H1 (cell line): ENCODE measurements at regions not wholly inside any gene's neighbourhood (a gene's known extent, or its start where the extent isn't known, plus 50 kb on each side); places are given as distances from the start of the nearest gene placed in this dataset.

Experiments
- CTCF ChIA-PET: fragments of 300-600 bp; sonication (Branson Sonifier 250); formaldehyde crosslinking; loops from one replicate; lab custom pipeline; 2021; ENCODE audit not compliant: partially characterized antibody; lab: Charles Lee
- POLR2A ChIA-PET: fragments of 300-600 bp; sonication (Branson Sonifier 250); formaldehyde crosslinking; loops from one replicate; lab custom pipeline; 2021; ENCODE audit warnings: inconsistent platforms; ENCODE audit not compliant: partially characterized antibody; lab: Charles Lee
- DNase-seq, 2 experiments: peaks; one replicate each; pipeline versions ENCODE4 v3.0.0 to v3.0.0-alpha.2; 2010 to 2022; ENCODE audit warnings: low spot score in 2 of 2, low read depth in 1 of 2, mixed read lengths in 1 of 2
- FAIRE-seq: peaks from 2 replicates; lab custom pipeline; 2011; peaks lifted over from hg19 to GRCh38; lab: Jason Lieb, UNC
- H2AFZ ChIP-seq: 2 replicates; pipeline ENCODE4 v1.8.1; 2012; ENCODE audit warnings: low read length, inconsistent platforms
- H2AK5ac ChIP-seq: 2 replicates; pipeline ENCODE4 v1.6.1; 2013; ENCODE audit warnings: low read depth, low read length
- H2BK120ac ChIP-seq: replicated peaks from 2 replicates; pipeline ENCODE3; 2013; ENCODE audit warnings: low read depth, low read length, inconsistent platforms
- H2BK12ac ChIP-seq: 2 replicates; pipeline ENCODE4 v1.6.1; 2013; ENCODE audit warnings: low read depth, low read length
- H2BK15ac ChIP-seq: 2 replicates; pipeline ENCODE4 v1.6.1; 2013; ENCODE audit warnings: low read length
- H2BK20ac ChIP-seq: 2 replicates; pipeline ENCODE4 v1.6.1; 2013; ENCODE audit warnings: low read length
- H2BK5ac ChIP-seq: 2 replicates; pipeline ENCODE4 v1.6.1; 2013; ENCODE audit warnings: low read depth, low read length
- H3K14ac ChIP-seq: 2 replicates; pipeline ENCODE4 v1.6.1; 2013; ENCODE audit warnings: inconsistent platforms; ENCODE audit not compliant: insufficient read length
- H3K18ac ChIP-seq: 2 replicates; pipeline ENCODE4 v1.6.1; 2013; ENCODE audit warnings: low read length; ENCODE audit errors: extremely low read depth
- H3K23ac ChIP-seq: 2 replicates; pipeline ENCODE4 v1.6.1; 2013; ENCODE audit warnings: inconsistent platforms; ENCODE audit not compliant: insufficient read length
- H3K23me2 ChIP-seq: 2 replicates; pipeline ENCODE4 v1.6.1; 2013; ENCODE audit warnings: low read depth, low read length
- H3K27ac ChIP-seq: 2 replicates; pipeline ENCODE4 v1.6.1; 2011; ENCODE audit warnings: low read depth, low read length, inconsistent platforms
- H3K27me3 ChIP-seq, 4 experiments: replicated peaks in 1 of 4; 1 replicate in 1 of 4; 2 replicates in 3 of 4; pipeline versions ENCODE4 v1.6.1 to v1.8.1; 2011 to 2013; ENCODE audit warnings: low read length in 3 of 4, mild to moderate bottlenecking in 3 of 4, inconsistent platforms in 2 of 4, mixed read lengths in 2 of 4, moderate library complexity in 1 of 4; ENCODE audit not compliant: control insufficient read depth in 3 of 4, insufficient read depth in 3 of 4; ENCODE audit errors: extremely low read depth in 1 of 4
- H3K36me3 ChIP-seq, 4 experiments: 2 replicates each; pipeline versions ENCODE4 v1.6.1 to v1.8.1; 2011 to 2013; ENCODE audit warnings: mild to moderate bottlenecking in 4 of 4, low read length in 3 of 4, moderate library complexity in 2 of 4, control low read depth in 1 of 4, inconsistent platforms in 1 of 4; ENCODE audit not compliant: insufficient read depth in 4 of 4, control insufficient read depth in 2 of 4
- H3K4ac ChIP-seq: replicated peaks from 2 replicates; pipeline ENCODE3; 2013; ENCODE audit warnings: low read length, low read depth, mixed read lengths, inconsistent platforms; ENCODE audit not compliant: insufficient read length
- H3K4me1 ChIP-seq, 4 experiments: replicated peaks in 1 of 4; 1 replicate in 1 of 4; 2 replicates in 3 of 4; pipeline versions ENCODE4 v1.6.1 to v1.8.1; 2011 to 2013; ENCODE audit warnings: low read length in 3 of 4, inconsistent platforms in 2 of 4, mixed read lengths in 1 of 4; ENCODE audit not compliant: insufficient read depth in 4 of 4, control insufficient read depth in 3 of 4
- H3K4me2 ChIP-seq, 2 experiments: 2 replicates each; pipeline versions ENCODE4 v1.6.1 to v1.8.1; 2011 to 2013; ENCODE audit warnings: low read depth in 2 of 2, low read length in 2 of 2, control low read depth in 1 of 2, inconsistent platforms in 1 of 2, mild to moderate bottlenecking in 1 of 2; ENCODE audit not compliant: insufficient read depth in 1 of 2
- H3K4me3 ChIP-seq, 4 experiments: fragments of 200-600, 300-600 bp in 1 of 4; sonication (generic), shearing (Covaris generic), sonication (Bioruptor Twin) in 1 of 4; 2 replicates each; pipeline versions ENCODE4 v1.5.1 to v1.8.1; 2011 to 2016; ENCODE audit warnings: low read length in 4 of 4, low read depth in 3 of 4, control low read depth in 2 of 4, inconsistent platforms in 2 of 4, mild to moderate bottlenecking in 2 of 4, mixed read lengths in 1 of 4, moderate library complexity in 1 of 4; ENCODE audit not compliant: insufficient read depth in 2 of 4; ENCODE audit errors: extremely low read depth in 1 of 4
- H3K56ac ChIP-seq: replicated peaks from 2 replicates; pipeline ENCODE3; 2013; ENCODE audit warnings: low read depth, mild to moderate bottlenecking, mixed read lengths, low read length, inconsistent platforms; ENCODE audit not compliant: insufficient read length
- H3K79me1 ChIP-seq: 2 replicates; pipeline ENCODE4 v1.6.1; 2013; ENCODE audit warnings: low read depth, low read length, control low read depth
- H3K79me2 ChIP-seq, 2 experiments: 2 replicates each; pipeline versions ENCODE4 v1.6.1 to v1.8.1; 2012 to 2013; ENCODE audit warnings: low read length in 2 of 2, mild to moderate bottlenecking in 2 of 2, inconsistent platforms in 1 of 2; ENCODE audit not compliant: insufficient read depth in 2 of 2, control insufficient read depth in 1 of 2
- H3K9ac ChIP-seq, 4 experiments: replicated peaks in 1 of 4; 1 replicate in 1 of 4; 2 replicates in 3 of 4; pipeline versions ENCODE4 v1.6.1 to v1.8.1; 2011 to 2013; ENCODE audit warnings: low read depth in 3 of 4, low read length in 3 of 4, control low read depth in 2 of 4, mild to moderate bottlenecking in 2 of 4, moderate library complexity in 2 of 4, inconsistent platforms in 1 of 4; ENCODE audit errors: extremely low read depth in 1 of 4
- H3K9me3 ChIP-seq, 2 experiments: 2 replicates each; pipeline versions ENCODE4 v1.6.1 to v1.8.1; 2012 to 2013; ENCODE audit warnings: mild to moderate bottlenecking in 2 of 2, moderate library complexity in 2 of 2, control low read depth in 1 of 2, inconsistent platforms in 1 of 2, low read depth in 1 of 2, low read length in 1 of 2, mixed read lengths in 1 of 2; ENCODE audit not compliant: insufficient read depth in 2 of 2
- H4K20me1 ChIP-seq, 2 experiments: replicated peaks in 1 of 2; 2 replicates each; pipeline versions ENCODE3 to v1.8.1; 2011 to 2013; ENCODE audit warnings: inconsistent platforms in 2 of 2, low read length in 2 of 2, mild to moderate bottlenecking in 1 of 2; ENCODE audit not compliant: insufficient read depth in 2 of 2, control insufficient read depth in 1 of 2
- H4K5ac ChIP-seq: 2 replicates; pipeline ENCODE4 v1.6.1; 2013; ENCODE audit warnings: low read length, low read depth, mixed read lengths, inconsistent platforms; ENCODE audit not compliant: insufficient read length
- H4K8ac ChIP-seq: 2 replicates; pipeline ENCODE4 v1.8.0; 2013; ENCODE audit warnings: mild to moderate bottlenecking, moderate library complexity, low read length, inconsistent platforms; ENCODE audit not compliant: insufficient read depth; ENCODE audit errors: extremely low read depth
- H4K91ac ChIP-seq: replicated peaks from 2 replicates; pipeline ENCODE3; 2013; ENCODE audit warnings: low read length, mixed read lengths, inconsistent platforms; ENCODE audit not compliant: insufficient read length
- BACH1 ChIP-seq: IDR thresholded peaks from 2 replicates; pipeline ENCODE4 v1.6.1; 2012; ENCODE audit warnings: low read length, improper control_type of control experiment
- CHD1 ChIP-seq: IDR thresholded peaks from 2 replicates; pipeline ENCODE4 v1.6.1; 2012; ENCODE audit warnings: low read depth, low read length, improper control_type of control experiment
- CHD2 ChIP-seq: IDR thresholded peaks from 2 replicates; pipeline ENCODE4 v1.6.1; 2012; ENCODE audit warnings: low read length, improper control_type of control experiment
- E2F6 ChIP-seq: IDR thresholded peaks from 2 replicates; pipeline ENCODE4 v1.6.1; 2012; ENCODE audit warnings: inconsistent platforms
- FOSL1 ChIP-seq: IDR thresholded peaks from 2 replicates; pipeline ENCODE4 v1.6.1; 2011; ENCODE audit warnings: mild to moderate bottlenecking, low read depth, low read length, moderate library complexity; ENCODE audit not compliant: insufficient read depth
- HDAC6 ChIP-seq: IDR thresholded peaks from one replicate; pipeline ENCODE4 v1.7.1; 2012; ENCODE audit warnings: low read depth, mild to moderate bottlenecking, inconsistent platforms, low read length, moderate library complexity
- JUND ChIP-seq: IDR thresholded peaks from 2 replicates; pipeline ENCODE4 v1.6.1; 2011; ENCODE audit warnings: mild to moderate bottlenecking, improper control_type of control experiment, low read length
- MAFK ChIP-seq: IDR thresholded peaks from 2 replicates; pipeline ENCODE4 v1.6.1; 2012; ENCODE audit warnings: low read depth, mild to moderate bottlenecking, improper control_type of control experiment, low read length
- MAX ChIP-seq: IDR thresholded peaks from 2 replicates; pipeline ENCODE4 v1.6.1; 2012; ENCODE audit warnings: inconsistent platforms
- RAD21 ChIP-seq, 2 experiments: IDR thresholded peaks in 1 of 2; conservative IDR thresholded peaks in 1 of 2; 2 replicates each; pipeline ENCODE4 v1.6.1; 2011; ENCODE audit warnings: low read depth in 2 of 2, low read length in 2 of 2, improper control_type of control experiment in 1 of 2, inconsistent platforms in 1 of 2, mild to moderate bottlenecking in 1 of 2, moderate library complexity in 1 of 2
- RFX5 ChIP-seq: IDR thresholded peaks from 2 replicates; pipeline ENCODE4 v1.6.1; 2011; ENCODE audit warnings: low read depth, low read length, improper control_type of control experiment, borderline replicate concordance
- RXRA ChIP-seq: IDR thresholded peaks from 2 replicates; pipeline ENCODE4 v1.6.1; 2011; ENCODE audit warnings: low read depth, mild to moderate bottlenecking, low read length, moderate library complexity; ENCODE audit not compliant: insufficient read depth
- SIRT6 ChIP-seq: IDR thresholded peaks from one replicate; pipeline ENCODE4 v1.7.1; 2012; ENCODE audit warnings: low read length, inconsistent platforms
- TCF12 ChIP-seq: IDR thresholded peaks from 2 replicates; pipeline ENCODE4 v1.6.1; 2011; ENCODE audit warnings: low read depth, mild to moderate bottlenecking, low read length
- TEAD4 ChIP-seq: IDR thresholded peaks from 2 replicates; pipeline ENCODE4 v1.6.1; 2012; ENCODE audit warnings: low read depth, low read length, inconsistent platforms, mixed read lengths
- WGBS, 2 experiments: shearing (Covaris generic) in 1 of 2; methylation state at CpG; one replicate each; pipeline versions ENCODE4 v1.1.6 to v1.1.7; 2013 to 2015; ENCODE audit warnings: low lambda C conversion rate in 2 of 2, mixed read lengths in 2 of 2, inconsistent platforms in 1 of 2, low coverage in 1 of 2, missing lambda C conversion rate in 1 of 2; ENCODE audit not compliant: insufficient replicate concordance in 2 of 2, insufficient coverage in 1 of 2, insufficient read length in 1 of 2; ENCODE audit errors: extremely low coverage in 1 of 2, missing lambda C conversion rate in 1 of 2; 5-methylcytosine and 5-hydroxymethylcytosine counted together

GRCh38 chr6:156689656-156690055 is 87.5 kb upstream of the ARID1B start:
- Histone ChIP-seq H3K56ac (no peak overlapping the region), H3K4ac (no peak overlapping the region), H3K14ac (no peak overlapping the region), H4K8ac (no peak overlapping the region), H3K36me3 (no peaks in the 10 kb centered on the region), H2BK5ac (no peak overlapping the region), H3K4me1 (peaks cover 2 to 8% (median 5%) of the 10 kb centered on the region in 4 experiments; a peak in 6 of 7 replicates), H2AK5ac (no peak overlapping the region), H3K9me3 (no peaks in the 10 kb centered on the region), H3K27ac (no peak overlapping the region), H2BK15ac (no peak overlapping the region), H3K79me2 (no peaks in the 10 kb centered on the region), H3K9ac (no peak overlapping the region), H3K79me1 (no peaks in the 10 kb centered on the region), H3K23me2 (peaks cover 2% of the 10 kb centered on the region; the same call in 1 of the 2 replicates), H4K5ac (no peak overlapping the region), H3K27me3 (no peaks in the 10 kb centered on the region; a peak in 1 of 7 replicates), H2AFZ (no peak overlapping the region), H2BK20ac (no peak overlapping the region), H4K20me1 (no peaks in the 10 kb centered on the region), H4K91ac (no peak overlapping the region), H3K4me2 (no peak overlapping the region), H3K4me3 (no peak overlapping the region), H3K23ac (no peak overlapping the region), H3K18ac (no peak overlapping the region), H2BK12ac (no peak overlapping the region), H2BK120ac (no peak overlapping the region)
- CTCF ChIA-PET: interaction anchor here (0.6 to 1.5 kb wide), 4 partner anchors 9 to 53 kb away, joined by 3 read pairs; no protein-coding TSS in a partner anchor
- POLR2A ChIA-PET: no interaction called here
- FAIRE-seq (no peak), DNase-seq (no peak)
- WGBS, 2 experiments: 94% methylated on average over 2 of the region's 2 CpGs; no CpG with 5 or more reads in 1 of the 2 experiments
- TF ChIP-seq RXRA (no peak), RFX5 (no peak), JUND (no peak), CHD2 (no peak), HDAC6 (no peak), TEAD4 (no peak), MAX (no peak), SIRT6 (no peak), E2F6 (no peak), RAD21 (IDR thresholded peaks at IDR 0.05 in 1 of 2, conservative IDR thresholded peaks at IDR 0.05 in 1 of 2; ENCODE audit: low read depth in 2 of 2, low read length in 2 of 2) (no peak), MAFK (no peak), CHD1 (no peak), TCF12 (no peak), FOSL1 (no peak), BACH1 (no peak)
